Stimulated activated CD8-positive, alpha-beta memory T cell treated with anti-CD3 and anti-CD28 coated beads, Interleukin-4, amount 100 ng/mL, for 1 hour (primary cell): ENCODE measurements at regions not wholly inside any gene's neighbourhood (a gene's known extent, or its start where the extent isn't known, plus 50 kb on each side); places are given as distances from the start of the nearest gene placed in this dataset.
"Not testable (repeated sequence)": the region's sequence is repeated elsewhere in the genome, so short reads cannot be mapped to it uniquely, and the experiment has no call there.

ENCODE experiments used
- DNase-seq, 2 donors: peaks; one replicate each; pipeline ENCODE4 v3.0.0-alpha.2; 2020; ENCODE audit warnings: low read depth in 2 of 2, low spot score in 1 of 2

DNA sequence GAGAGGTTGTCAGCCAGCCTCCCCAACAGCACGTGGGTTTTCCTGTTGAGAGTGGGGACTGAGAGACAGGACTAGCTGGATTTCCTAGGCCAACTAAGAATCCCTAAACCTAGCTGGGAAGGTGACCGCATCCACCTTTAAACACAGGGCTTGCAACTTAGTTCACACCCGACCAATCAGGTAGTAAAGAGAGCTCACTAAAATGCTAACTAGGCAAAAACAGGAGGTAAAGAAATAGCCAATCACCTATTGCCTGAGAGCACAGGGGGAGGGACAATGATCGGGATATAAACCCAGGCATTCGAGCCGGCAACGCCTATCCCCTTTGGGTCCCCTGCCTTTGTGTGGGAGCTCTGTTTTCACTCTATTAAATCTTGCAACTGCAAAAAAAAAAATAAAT, 180.5 kb upstream of the TBX18 start:
- not testable (repeated sequence) for DNase-seq

DNA sequence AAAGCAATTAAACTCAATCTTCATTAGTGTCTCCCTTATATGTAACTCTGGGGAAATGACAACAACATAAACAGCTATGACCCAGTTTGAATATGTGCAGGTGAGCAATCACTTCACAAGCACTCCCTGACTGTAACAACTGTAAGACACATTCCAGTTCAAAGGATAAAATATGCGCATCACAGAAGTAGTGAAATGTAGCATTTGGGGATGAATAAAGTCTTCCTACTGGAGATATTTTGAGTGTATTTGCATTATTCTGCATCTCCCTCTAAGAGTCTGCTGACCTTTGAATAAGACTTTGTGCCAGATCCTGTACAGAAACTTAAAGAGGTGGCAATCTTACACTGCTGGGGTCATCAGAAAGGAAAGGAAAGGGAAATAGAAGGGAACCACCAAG, 179.5 kb upstream of the TBX18 start:
- no peak for DNase-seq

DNA sequence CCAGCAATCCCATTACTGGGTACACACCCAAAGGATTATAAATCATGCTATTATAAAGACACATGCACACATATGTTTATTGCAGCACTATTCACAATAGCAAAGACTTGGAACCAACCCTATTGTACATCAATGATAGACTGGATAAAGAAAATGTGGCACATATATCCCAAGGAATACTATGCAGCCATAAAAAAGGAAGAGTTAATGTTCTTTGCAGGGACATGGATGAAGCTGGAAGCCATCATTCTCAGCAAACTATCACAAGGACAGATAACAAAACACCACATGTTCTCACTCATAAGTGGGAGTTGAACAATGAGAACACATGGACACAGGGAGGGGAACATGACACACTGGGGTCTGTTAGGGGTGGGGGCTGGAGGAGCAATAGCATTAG, 177.2 kb upstream of the TBX18 start:
- not testable (repeated sequence) for DNase-seq

DNA sequence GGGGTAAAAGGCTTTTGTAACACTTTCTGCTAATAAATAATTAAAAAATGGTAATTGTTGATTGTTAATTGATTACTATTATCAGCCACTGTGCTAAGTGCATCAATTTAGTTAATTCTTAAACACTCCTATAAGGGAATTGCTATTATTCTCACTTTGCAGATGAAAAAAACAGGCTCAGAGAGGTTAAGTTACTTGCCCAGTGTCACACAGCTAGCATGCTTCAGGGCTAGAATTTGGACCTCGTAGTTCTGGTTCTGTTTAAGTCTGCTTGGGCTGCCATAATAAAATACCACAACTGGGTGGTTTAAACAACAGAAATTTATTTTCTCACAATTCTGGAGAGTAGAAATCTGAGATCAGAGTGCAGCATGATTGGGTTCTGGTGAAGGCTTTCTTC, 164.8 kb upstream of the TBX18 start:
- DNase-seq: no peak

DNA sequence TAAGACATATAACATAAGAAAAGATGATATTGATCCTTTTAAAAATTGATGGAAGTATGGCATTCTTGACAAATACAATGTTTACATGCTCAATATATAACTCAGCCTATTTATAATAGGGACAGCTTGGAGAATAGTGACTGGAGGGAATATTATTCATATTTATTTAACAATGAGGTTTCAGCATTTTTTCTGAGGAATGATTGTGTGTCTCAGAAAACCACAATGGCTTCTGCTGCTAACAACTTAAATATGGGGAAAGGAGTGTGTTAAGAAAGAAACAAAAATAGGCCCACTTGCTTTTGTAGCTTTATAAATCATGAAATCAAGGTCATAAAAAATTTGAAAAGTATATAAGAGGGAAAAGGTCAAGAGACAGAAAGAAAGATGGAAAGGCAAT, 163.2 kb upstream of the TBX18 start:
- DNase-seq: no peak

DNA sequence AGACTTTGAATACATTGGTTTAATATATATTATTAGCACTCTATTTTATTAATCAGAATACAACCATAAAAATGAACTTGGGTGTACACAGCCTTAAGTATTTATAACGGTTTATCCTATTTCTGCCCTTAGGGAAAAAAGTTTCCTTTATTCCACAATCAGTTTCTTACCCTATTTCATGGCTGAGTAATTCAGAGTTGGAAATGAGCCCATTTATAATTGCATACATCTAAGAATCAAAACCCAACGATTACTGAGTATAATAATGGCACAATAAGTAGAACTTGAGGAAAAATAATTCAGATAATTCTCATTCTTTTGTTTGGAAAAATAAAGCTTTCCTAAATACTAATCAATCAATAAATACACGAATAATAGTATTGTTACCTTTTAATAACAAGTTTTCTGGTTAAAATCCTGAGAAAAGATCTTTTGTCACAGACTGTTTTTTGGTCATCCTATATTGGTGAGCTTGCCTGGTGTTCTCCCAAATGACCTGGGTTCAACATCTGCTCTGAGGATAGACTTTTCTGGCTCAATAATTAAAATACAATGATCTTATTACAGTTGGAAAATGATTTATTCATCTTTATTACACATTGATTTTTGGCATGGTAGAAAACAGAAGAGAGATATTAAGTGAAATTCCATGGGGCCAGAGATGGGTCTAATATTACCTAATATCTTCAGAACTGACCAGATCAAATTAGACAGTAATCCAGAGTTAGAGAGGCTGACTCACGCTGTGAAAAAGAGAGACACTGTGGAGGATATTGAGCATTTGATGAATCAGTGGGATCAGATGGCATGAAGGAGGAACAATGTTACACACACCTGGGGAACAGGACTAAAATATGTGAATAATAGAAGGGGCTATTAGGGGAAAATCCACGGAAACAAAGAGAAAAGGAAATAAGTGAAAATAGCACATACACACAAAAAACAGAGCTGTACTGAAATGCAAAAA, 162.1 kb upstream of the TBX18 start:
- DNase-seq: no peak

DNA sequence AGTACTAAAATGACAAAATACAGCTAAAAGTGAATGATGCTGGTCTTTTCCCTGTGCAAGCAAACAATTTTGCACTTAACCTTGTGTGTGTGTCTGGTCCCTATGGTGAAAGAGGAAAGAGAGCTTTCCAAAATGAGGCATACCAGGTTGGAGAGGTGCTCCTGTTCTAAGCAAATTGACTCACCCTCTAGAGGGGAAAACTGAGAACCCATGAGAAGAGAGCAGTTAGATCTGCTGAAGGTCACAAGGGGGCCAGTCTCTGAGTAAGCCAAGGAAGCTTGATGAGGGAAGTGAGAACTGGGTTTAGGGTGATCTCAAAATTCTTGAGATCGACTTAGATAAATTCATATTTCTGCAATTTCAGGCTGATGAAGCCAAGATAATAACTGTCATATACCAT, 157.5 kb upstream of the TBX18 start:
- no peak for DNase-seq

DNA sequence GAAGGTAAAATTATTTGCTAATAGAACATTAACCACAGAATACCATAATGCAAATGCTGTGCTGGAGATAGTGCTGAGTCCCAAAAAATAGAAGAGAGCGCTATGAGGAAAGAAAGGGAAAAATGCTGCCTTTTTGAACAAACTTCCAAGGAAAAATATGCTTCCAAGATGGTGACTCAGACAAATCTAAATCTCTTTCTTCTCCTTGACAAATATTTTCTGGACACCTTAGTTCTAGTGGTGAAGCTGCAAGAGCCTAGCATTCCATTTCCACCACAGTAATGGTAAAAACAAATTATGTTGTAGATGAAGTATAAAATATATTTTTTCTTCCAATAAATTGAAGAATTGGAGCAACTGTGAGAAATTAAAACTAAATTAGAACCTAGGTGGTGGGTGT, 155.6 kb upstream of the TBX18 start:
- DNase-seq: no peak

DNA sequence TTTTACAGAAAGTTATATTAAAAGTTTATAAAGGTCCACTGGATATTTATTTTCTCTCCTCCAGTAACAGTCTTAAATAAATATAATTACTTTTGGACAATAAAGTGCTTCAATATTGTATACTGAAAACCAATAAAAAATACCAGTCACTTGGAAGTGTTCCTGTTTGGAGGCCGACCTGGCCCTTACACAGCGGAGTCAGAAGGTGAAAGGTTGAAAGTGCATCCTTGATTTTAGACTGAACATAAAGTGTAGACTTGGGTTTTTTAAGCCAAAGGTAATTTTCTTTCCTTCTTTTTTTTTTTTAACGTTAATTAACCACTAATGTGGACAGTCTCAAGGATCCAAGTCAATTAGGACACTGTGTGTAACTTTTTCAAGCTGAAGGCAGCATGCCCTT, 152.3 kb upstream of the TBX18 start:
- DNase-seq: no peak

DNA sequence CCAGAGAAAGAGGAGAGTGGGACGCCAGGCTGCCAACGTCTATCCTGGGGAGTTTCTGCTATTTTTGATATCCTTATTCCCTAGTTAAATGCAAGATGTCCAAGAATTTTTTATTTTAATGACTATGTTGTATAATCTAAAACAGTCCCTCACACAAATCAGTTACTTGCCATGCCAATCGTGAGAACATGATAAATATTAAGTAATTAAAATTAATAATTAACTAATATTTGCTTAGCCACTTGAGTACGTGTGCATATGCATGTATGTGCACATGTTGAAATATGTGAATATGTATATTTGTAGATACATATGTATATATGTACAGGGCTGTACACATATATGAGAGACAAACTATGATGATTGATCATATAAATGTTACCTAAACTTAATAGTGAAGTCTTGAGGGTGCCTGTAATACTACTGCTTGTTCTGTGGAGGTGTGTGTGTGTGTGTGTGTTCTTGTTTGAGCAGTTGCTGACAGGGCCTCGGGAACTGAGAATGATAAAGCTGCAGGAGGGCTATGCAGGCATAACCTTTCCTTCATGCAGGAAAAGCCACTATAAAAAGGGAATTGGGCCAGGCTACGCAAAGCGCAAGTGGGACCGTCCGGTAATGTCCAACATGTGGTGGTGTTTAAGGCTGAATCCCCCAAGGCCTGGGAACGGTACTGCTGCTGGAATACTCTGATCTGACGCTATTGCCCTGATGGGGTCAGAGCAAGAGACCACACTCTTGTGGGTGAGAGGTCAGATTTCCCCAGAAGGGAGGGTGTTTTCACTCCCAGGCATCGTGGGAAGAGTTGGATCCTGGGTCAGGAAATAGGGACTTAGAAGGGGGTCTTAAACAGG, 148.3 kb upstream of the TBX18 start:
- no peak for DNase-seq

DNA sequence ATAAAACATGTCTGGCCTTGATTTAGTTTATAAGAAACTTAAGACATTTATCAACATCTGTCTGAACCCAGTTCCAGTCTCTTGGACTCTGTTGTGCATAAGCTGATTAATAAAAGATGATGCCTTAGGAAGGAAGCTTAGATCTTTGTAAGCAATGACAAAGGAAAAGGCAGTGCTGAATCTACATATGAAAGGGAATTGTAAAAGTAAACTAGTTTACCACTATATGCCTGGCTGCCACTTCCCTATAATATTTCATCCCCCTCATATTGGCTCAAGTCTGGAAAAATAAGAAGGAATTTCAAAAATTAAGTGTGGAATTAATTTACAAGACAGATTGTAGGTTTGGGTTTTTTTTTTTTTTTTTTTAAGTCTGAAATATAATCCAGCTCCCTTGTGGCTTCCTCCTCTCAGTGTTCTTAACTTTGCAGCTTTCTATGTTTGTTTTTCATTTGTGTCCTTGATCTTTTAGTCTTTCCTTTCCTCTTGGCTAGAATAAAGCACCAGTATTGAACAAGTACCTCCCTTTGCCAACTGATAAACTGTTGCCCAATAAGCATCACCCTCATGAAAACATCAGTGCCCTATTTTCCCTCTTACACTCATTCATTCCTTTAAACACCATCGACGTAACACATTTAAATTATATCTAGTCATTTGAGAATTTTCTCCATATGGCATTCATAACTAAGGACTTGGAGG, 146.7 kb upstream of the TBX18 start:
- DNase-seq: no peak

DNA sequence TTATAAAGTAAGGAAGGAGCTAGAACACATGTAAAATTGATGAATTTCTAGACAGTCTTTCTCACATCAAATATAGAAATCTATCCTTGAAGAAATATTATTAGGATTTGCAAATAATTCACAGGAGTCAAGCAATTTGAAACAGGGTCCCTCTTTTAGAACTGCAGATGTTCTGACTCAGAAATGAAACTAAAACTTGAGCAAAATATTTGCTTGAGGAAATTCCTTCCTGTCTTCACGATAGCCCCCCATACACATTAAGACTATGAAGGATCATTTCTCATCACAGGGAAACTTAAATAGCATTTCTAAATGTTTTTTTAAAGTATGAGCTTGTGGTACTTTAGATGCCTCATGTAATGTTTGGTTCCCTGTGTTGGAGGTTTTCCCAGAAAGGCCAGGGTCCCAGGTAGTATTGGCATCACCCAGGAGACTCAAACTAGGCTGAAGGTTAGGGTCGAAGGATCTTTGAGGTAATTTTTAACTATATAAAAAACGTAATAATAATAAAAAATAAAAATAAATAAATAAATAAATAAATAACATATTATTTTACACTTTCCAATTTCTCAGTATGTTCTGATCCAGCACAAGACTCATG, 144.0 kb upstream of the TBX18 start:
- DNase-seq: no peak

DNA sequence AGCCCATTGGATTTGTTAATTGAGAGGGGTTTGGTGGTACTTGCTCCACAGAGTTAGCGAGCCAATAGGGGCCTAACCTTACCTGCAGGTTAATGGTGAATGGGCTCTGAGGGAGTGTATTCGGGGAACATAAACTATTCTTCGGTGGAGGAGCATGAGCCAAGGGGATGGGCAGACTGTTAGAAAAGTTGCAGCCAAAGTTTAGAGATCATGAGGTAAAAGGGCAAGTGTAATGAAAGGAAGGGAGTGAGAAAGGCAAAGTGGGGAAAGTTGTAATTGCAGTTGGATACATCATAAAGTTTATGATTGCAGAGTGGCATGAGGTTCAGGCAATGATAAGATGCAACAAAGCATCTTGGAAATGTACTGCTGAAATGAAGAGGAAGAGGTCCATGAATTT, 142.1 kb upstream of the TBX18 start:
- no peak for DNase-seq

DNA sequence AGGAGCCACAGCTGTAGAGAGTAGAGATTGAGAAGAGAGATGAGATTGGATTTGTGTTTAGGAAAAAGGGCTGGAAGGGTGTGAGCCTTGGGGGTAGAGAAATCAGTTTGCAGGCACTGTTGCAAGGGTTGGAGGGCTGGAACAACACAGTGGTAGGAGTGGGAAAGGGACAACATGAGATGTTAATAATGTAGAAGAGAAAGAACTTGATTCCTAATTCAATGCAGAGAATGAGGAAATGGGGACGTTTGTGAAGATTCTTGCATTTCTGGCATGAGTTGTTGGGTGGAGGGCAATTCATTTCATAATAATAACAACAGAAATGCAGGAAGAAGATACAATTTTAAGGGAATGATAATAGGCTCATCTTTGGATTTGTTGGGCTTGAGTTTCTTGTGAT, 141.4 kb upstream of the TBX18 start:
- DNase-seq: no peak

DNA sequence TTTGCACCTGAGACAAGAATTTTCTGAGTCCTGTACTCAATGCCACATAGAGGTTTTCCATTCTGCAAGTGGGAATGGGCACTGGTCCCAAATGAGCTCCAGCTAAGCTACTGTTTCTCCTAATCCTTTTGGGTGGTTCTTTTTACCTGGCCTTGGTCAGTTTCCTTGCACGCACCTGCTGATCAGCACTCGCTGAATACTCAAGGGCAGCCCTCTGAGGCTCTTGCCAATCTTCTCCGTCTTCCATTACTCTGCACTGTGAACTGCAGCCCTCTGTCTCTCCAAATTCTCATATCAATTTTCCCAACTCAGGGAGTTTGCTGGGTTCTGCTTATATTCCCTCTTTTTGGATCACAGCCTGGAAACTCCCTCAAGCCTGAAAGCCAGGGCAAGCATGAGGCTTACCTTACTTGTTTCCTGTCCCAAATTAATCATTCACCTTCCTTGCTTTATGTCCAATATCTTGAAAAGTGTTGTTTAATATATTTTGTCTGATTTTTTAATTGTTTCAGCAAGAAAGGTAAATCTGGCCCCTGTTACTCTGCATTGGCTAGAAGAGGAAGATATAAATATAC, 138.0 kb upstream of the TBX18 start:
- DNase-seq: no peak

DNA sequence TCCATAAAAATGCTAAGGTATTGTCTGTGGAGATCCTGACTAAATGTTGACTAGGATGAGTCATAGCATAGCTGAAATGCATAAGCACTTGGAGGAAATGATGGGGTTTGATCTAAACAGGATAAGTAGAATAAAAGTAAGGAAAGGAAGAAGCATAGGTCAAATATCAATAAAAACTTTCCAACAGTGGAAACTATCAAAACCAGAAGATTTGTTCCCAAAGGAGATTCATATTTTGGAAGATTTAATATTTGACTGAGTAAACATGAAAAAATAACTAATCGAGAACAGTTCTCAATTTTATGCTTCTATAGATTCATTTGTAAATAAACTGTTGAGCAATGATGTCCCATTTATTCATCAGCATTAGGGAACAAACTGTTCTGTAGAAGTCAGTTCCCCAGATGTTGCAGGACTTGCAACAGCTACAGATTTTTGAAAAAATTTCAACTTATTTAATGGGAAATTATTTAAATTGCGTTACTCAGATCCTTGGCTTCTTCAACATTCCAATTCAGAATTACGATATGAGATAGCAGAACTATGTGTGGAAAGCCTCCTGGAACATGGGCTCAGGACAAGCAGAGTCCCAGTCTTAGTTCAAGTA, 133.7 kb upstream of the TBX18 start:
- no peak for DNase-seq

DNA sequence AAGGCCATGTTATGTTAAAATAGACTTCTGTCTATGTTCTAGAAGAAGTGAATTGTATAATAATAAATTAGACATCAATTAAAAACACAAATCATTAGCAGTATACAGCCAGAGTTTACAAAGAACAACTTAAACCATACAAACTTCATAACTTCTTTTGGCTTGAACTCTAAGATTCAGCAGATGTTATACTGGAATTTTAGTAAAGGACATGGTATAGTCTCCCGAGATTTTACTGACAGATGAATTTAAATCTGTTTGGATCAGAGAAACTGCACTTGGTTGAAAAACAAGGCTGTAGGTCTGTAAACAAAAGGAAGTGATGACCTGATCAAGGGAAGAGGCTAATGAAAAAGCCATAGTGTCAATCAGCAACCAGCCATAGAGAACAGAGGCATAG, 132.6 kb upstream of the TBX18 start:
- DNase-seq: no peak

DNA sequence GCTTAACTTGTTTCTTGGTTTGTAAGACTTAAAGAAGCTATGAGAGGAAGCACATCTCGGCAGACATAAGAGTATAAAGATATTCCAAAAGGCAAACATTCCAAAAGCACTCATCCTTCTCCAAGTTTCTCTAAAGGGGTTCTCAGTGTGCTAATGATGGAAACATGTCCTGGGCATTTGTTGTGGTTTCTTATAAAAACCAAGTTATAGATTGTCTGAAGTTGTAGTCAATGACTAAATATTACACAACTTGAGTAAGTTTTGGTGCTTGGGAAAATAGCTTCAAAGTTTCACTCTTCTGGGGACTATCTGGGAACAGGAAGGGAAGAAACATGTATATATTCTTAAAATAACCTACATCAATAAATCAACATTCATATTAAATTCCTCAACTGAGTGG, 128.3 kb upstream of the TBX18 start:
- no peak for DNase-seq

DNA sequence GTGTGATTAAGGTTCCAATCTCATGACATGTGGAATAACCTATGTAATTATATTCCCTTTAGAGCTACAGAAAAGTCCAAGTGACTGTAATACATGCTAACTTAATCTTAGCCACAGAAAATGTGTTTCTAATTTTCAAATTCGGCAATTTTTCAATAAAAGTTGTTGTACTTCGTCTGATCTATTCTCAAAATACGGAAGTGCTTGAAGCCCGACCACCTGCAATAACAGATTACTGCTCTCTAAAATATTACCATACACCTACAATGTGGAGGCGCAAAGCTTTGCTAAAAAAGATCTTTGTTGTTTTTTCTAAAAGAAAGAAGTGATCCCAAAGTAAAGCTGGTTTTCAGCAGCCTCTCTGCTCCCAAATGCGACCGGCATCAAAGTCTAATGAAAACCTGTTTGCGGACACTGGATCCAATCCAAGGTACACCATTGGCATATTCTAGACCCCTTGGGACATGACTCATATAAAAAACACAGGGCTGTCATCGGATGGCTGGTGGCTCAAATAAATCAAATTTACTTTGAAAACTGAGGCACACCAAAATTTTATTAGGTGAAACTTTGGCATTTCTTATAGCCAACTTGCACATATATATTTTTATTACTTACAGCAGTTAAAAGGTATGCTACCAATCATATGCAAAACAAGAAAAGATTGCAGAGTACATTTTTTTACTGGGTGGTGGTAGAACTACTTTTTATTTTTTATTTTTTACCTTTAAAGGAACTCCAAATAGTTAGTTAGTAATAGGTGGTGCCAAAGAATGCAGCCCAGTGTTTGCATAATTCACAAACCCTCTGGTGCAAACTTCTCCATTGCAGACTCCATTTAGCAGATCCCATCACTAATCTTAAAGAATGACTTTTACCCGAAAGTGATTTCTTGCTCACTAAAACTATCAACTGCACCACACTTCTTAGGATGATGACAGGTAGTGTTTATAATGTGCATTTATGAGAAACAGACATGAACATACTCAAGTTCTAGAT, 118.7 kb upstream of the TBX18 start:
- no peak for DNase-seq
